HG03457 (cell line): ENCODE measurements at regions not wholly inside any gene's neighbourhood (a gene's known extent, or its start where the extent isn't known, plus 50 kb on each side); places are given as distances from the start of the nearest gene placed in this dataset.

ENCODE experiments used
- ATAC-seq: cut with Tn5 transposase; IDR thresholded peaks from one replicate; pipeline ENCODE4 v1.9.1; 2021; ENCODE audit warnings: moderate number of reproducible peaks; ENCODE audit not compliant: unreplicated experiment

DNA sequence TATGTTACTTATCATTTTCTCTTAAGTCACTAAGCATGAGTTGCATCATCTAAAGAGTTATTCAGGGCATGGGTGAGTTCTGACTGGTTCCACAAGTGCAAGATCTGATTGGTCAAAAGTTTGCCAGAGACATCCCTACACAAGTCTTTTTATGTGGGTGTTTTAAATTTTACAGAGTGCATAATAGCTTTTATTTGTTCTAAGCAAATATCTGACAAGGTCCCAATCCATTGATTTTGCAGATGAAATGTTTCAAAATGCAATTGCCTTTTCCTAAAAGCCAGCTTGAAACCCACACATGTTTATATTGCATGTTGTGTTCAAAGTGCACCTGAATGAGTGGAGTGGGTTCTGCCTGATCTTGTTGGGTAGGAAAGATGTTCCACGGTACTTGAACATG, 101.7 kb upstream of the PAX6 start:
- ATAC-seq: no peak

GRCh38 chr11:31910950-31911576, 99.9 kb upstream of the PAX6 start:
- ATAC-seq: no peak

DNA sequence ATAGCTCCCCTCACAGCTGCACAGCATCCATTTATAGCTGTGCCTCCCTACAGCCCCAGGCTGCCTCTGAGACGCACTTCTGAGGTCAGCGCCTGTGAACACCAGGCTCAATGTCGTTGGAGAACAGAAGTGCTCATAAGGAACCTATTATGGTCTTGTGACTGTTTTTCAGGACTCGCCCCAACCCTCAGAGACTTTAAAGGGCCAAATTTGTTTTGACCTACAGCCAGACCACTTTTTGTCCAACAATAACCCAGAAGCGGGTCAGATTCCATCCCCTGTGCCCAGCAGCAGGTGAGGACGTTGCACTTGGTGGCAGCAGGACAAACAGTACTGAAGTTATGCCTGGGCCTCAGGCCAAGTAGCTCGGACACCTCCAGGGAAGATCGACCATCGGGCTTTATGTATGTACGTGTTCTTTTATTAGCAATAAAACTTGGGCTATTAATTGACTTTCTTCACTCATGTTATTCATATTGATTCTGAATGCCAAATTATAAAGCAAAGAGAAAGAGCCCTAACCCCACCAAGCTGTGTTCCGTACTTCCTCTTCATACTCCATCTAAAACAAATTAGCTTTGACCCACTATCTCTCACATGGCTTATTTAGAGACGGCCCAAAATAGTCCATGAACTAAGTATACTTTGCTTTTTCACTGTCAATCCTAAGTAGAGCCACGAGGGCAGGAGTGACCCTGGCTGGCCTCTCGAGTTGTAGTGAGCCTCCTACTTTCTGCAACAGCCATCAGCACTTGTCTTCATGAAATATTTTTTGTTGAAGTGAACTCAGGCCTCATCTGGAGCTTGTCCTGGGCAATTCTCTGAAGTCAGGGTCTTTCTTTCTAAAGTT, 92.3 kb upstream of the PAX6 start:
- no peak for ATAC-seq

GRCh38 chr11:31902706-31903105, 91.6 kb upstream of the PAX6 start:
- no peak for ATAC-seq

- no peak for ATAC-seq
These were observed 84.8 kb upstream of the PAX6 start for GRCh38 chr11:31895926-31896325.

GRCh38 chr11:31887180-31887579, 76.1 kb upstream of the PAX6 start:
- ATAC-seq: no peak

GRCh38 chr11:31884080-31884479, 73.0 kb upstream of the PAX6 start:
- ATAC-seq: no peak

- ATAC-seq: no peak
These were observed 72.3 kb upstream of the PAX6 start for GRCh38 chr11:31883435-31883834.

DNA sequence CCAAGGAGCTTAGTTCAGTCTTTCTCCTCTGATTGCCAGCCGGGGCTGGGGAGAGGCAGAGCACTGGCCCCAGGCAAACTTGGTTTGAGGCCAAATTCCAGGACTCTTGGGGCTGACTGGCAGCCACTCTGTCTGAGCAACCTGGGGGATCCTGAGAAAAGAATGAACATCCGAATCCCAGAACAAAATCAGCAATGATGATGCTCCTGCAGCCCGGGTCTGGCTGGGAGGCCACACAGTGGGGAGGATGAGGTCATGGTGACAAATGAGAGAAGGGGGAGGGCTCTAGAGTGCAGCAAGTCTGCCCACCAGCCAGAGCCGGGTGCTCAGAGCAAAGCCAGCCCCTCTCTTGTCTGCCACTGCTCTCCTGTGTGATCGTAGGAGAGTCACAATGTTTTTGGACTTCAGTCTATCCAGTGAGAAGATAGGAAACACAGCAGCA, 71.8 kb upstream of the PAX6 start:
- ATAC-seq: no peak

GRCh38 chr11:31881825-31882224, 70.7 kb upstream of the PAX6 start:
- no peak for ATAC-seq

DNA sequence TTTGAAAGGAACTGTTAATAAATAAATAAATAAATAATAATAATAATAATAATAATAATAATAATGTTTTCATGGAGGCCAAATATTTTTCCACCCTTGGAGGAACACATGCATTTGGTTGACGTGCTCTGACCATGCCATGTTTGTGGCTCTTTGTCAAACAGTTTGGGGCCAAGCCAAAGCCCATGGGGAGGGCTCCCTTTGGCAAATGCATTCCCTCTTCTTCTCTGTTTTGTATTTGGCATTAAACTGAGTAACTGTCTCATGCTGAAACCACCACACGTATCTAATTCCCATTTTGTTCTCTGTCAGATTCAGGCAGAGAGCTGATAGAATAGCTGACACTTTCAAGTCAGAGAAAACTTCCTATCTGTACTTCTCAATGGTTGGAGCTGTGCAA, 68.6 kb upstream of the PAX6 start:
- no peak for ATAC-seq

DNA sequence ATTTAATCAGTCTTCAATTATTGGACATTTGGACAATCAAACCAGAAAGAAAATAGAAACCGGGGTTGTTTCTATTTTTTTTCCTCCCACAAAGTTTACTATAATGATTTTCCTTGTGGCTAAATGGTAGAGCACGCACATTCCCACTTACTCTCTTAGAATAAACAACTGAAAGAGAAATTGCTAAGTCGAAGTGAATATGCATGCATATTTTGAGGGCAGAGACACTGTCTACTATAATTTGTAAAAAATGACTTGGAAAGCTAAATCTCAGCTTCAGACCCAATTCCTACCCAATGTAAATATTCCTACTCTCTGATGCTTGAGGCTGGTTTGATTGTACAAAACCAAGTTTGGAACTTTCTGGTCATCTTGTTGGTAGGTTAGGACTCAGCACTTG, 66.7 kb upstream of the PAX6 start:
- ATAC-seq: no peak

- no peak for ATAC-seq
These were observed 66.0 kb upstream of the PAX6 start for GRCh38 chr11:31877083-31877482.

DNA sequence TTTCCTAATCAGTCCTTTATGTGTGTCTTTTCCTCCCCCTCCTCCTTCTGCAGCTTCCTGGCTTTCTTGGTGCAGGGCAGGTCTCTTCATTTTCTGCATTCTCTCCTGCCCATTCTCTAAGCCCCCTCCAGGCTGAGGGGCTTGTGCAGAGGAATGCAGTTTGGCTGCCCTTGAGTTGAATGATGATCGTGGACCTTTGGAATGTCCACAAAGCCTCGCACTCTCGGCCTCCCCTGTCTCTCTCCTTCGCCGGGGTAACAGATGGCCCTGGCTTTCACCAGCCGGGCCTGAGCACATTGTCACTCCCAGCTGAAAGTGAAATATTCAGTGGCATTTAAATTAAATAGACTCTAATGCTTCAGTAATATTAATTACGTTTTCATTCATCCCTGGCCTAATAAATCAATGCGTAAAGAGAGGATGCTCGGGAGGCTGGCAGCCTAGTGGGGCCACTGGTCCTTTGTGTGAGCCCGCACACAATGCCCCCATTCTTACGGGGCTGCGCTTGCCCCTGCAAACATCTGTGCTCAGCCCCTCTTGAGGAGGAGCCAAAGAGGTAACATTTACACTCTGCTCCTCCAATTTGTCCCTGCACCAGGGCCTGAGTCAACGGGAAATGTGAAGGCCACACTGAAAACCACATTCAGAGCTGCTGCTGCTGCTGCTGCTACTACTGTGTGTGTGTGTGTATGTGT, 64.9 kb upstream of the PAX6 start:
- ATAC-seq: no peak

- no peak for ATAC-seq
These were observed 63.6 kb upstream of the PAX6 start for GRCh38 chr11:31874631-31875191.

DNA sequence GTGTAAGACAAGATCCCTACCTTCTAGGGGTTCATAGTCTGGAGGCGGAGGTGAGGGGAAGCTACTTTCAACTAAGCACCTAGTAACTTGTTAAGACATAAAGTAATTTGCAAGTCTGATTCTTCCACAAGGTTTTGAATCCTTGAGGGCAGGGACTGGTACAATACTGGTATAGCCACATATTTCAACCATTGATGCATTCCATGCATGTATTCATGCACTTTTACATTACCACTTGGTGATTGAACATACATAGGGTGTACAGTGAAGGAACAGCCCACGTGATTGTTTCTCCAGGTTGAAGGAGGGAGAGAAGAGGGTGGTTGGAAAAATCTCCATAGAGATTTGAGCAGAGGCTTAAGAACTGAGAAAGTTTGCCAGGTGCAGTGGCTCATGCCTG, 62.0 kb upstream of the PAX6 start:
- ATAC-seq: no peak

DNA sequence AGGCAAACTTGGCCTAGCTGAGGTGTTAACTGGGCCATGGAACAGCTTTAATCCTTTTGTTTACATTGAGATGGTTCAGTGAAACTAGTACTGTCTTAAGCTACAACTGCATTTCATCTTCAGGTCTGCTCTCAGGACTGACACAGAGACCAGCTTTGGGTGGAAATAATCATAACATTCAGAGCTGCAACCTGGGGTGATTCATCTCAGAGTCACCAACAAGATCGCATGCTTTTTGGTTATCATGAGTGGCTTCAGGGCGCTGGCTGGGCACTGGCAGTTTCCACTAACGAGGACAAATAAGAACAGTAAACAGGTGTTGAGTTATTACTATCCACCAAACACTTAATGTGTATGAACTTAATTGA, 60.9 kb upstream of the PAX6 start:
- no peak for ATAC-seq

DNA sequence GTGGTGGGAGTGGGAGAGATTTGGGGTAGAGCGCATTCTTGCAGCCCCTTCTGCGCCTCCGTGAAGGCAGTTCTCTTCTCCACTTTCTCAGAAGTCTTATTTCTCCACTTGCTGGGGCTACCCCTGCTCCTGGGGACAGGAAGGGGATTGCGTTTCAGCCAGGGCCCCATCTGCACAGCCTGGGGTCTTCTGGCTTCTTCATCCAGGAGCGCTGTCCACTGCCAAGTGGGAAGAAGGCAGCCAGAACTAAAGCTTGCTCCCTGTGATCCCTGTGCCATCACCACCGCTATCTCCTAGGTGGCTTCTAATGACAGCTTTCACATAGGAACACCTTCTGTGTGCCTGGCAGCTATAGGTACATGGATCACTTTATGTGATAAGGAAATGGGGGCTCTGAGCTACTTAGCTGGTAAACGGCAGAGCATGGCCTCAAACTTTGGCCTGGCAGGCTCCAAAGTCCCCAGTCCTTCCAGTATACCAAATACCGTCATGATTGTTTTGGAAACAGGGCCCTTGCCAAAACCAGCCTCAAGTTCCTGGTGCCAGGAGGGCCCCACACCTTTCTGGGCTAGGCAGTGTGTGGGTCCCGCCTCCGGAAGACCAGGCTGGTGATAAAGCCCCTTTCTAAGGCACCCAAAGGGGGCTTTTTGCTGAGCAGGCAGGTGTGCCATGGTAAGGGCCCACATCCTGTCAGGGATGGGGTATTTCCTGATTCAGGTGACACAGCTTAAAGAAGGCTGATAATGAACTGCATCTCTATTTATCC, 60.4 kb upstream of the PAX6 start:
- ATAC-seq: no peak

DNA sequence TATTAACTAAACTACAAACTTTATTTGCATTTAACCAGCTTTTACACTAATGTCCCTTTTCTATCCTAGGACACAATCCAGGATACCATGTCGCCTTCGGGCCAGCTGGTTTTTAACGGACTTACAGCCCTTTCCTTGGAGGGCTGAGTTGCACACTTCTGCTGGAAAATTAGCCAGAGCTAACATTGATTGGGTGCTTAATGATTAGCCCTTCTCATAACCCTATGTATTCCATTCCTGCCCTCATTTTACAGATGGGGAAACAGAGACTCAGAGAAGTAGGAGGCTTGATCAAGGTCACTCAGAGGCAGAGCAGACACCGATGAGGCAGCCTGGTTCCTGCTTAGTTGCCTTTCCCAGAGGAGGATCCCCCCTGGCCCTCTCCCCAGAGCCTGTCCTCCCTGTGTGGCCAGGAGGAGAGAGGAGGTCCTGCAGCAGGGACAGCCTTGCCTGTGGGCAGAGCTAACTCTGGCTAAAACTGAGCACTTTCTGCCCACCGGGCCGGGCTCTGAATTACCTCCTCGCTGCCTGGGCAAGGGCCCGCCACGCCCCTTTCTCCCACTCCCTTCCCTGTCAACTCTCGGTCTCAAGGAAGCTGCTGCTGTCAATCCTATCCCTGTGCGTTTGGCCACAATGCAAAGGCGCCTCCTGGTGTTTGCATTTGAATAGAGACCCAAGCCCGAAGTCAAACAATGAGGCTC, 59.6 kb upstream of the PAX6 start:
- no peak for ATAC-seq

DNA sequence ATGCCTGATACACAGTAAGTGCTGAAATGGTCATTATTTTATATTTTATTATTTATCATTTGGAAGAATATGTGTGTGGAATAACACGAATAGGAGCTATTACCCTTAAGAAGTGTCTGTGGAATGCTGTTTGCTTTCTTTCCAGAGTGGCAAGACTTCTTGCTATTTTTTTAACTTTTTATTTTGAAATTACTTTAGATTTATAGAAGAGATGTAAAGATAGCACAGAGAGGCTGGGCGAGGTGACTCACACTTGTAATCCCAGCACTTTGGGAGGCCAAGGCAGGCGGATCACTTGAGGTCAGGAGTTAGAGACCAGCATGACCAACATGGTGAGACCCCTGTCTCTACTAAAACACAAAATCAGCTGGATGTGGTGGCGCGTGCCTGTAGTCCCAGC, 58.9 kb upstream of the PAX6 start:
- ATAC-seq: no peak
